Astrocyte (in vitro differentiated cells and primary cell): ENCODE measurements at regions not wholly inside any gene's neighbourhood (a gene's known extent, or its start where the extent isn't known, plus 50 kb on each side); places are given as distances from the start of the nearest gene placed in this dataset.

ENCODE experiments used
- CTCF ChIP-seq: IDR thresholded peaks from 2 replicates; pipeline ENCODE4 v1.5.1; 2011; ENCODE audit warnings: low read depth, mild to moderate bottlenecking, inconsistent platforms, low read length, moderate library complexity; ENCODE audit not compliant: insufficient read depth
- EZH2 ChIP-seq: IDR thresholded peaks from 2 replicates; pipeline ENCODE4 v1.6.1; 2012; ENCODE audit warnings: mild to moderate bottlenecking, low read length, inconsistent platforms; ENCODE audit not compliant: insufficient read depth

- TF ChIP-seq CTCF (no peak), EZH2 (no peak)
Observed at GRCh38 chr3:190718097-190718496, 144.4 kb downstream of the GMNC start.
